GM18951 (cell line): ENCODE measurements at regions not wholly inside any gene's neighbourhood (a gene's known extent, or its start where the extent isn't known, plus 50 kb on each side); places are given as distances from the start of the nearest gene placed in this dataset.

Experiments
- POLR2A ChIP-seq: IDR thresholded peaks from 4 replicates; pipeline ENCODE4 v1.6.1; 2011; ENCODE audit warnings: mild to moderate bottlenecking; ENCODE audit not compliant: insufficient read length, insufficient read depth; ENCODE audit errors: extremely low read depth
- in situ Hi-C: fragments of 300-500 bp; cut with MboI; formaldehyde crosslinking; loops from one replicate; pipeline ENCODE4 v1.12.0; 2022; ENCODE audit warnings: low sequenced_read_pairs, mixed read lengths, inconsistent platforms; ENCODE audit not compliant: unreplicated experiment

DNA sequence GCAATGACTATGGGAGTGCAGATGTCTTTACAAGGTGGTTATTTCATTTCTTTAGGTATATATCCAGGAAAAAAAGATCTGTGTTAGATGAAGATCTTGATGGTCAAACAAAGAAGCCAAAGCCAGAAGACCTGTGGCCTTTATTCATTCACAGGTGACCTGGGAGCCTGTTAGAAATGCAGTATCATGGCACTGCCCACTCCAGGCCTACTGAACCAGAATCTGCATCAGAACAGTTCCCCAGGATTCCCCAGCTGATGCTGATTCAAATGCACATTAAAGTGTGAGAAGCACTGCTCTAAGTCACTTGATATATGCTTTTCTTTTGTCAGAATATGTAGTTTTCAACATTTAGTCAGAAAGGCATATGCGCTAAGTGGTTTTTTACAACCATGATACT, 251.1 kb downstream of the IPMK start:
- in situ Hi-C loops = no loop called here
- TF ChIP-seq POLR2A = no peak

DNA sequence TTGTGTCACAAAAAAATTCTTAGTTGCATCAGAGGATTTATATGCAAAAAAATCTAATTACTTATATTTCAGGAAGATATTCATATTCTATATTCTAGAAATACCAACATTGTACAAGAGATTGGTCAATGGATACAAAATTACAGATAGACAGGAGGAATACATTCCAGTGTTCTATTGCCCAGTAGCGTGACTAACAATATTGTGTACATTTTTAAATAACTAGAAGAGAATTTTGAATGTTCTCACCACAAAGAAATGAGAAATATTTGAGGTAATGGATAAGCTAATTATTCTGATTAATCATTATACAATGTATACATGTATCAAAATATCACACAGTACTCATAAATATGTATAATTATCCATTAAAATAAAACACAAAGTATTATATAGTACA, 253.3 kb downstream of the IPMK start:
- TF ChIP-seq POLR2A = no peak
- in situ Hi-C loops = no loop called here

GRCh38 chr10:58013406-58013805, 254.3 kb downstream of the IPMK start:
- TF ChIP-seq POLR2A = no peak
- in situ Hi-C loops = no loop called here

GRCh38 chr10:58010073-58010702, 257.5 kb downstream of the IPMK start:
- in situ Hi-C loops = no loop called here
- TF ChIP-seq POLR2A = no peak

GRCh38 chr10:58003945-58004344, 263.7 kb downstream of the IPMK start:
- no peak for TF ChIP-seq POLR2A
- in situ Hi-C loops = no loop called here

GRCh38 chr10:58001159-58001558, 266.5 kb downstream of the IPMK start:
- TF ChIP-seq POLR2A = no peak

GRCh38 chr10:57996536-57996935, 271.2 kb downstream of the IPMK start:
- in situ Hi-C loops = no loop called here
- no peak for TF ChIP-seq POLR2A

More at GRCh38 chr10:58001159-58001558, 266.5 kb downstream of the IPMK start:
- in situ Hi-C loops = no loop called here

GRCh38 chr10:57993302-57993701, 274.4 kb downstream of the IPMK start:
- no peak for TF ChIP-seq POLR2A
- in situ Hi-C loops = no loop called here

DNA sequence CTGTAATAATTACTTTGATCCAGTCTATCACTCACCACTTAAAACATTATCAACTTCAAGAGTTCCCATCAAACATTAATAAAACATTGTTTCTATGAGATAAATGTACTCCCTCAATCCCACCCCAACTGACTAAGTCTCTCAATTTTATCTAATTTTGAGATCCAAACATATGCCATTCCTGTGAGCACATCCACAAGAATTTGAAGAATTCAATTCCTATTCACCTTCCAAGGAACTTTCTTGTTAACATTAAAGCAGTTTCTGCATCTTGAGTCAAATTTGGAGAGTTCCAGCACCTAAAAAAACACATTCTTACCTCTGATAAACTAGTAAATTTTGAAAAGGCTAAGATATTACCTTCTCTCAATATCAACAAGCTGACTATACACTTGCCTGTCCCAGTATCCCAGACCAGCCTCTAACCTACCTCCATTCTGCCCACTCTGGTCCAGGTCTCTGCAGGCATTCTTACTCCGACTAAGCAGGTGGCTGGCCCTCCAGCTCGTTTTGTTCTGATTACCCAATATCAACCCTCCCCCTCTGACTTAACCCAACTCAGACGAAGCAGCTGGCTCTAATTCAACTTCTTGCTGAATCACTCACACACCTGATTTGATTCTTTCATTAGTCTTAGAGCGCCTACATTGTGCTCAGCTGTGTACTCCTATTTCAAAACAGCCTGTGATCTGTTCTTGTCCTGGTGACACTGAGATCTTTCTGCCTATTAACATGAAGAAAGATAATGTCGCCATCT, 275.2 kb downstream of the IPMK start:
- in situ Hi-C loops = no loop called here
- TF ChIP-seq POLR2A = no peak

DNA sequence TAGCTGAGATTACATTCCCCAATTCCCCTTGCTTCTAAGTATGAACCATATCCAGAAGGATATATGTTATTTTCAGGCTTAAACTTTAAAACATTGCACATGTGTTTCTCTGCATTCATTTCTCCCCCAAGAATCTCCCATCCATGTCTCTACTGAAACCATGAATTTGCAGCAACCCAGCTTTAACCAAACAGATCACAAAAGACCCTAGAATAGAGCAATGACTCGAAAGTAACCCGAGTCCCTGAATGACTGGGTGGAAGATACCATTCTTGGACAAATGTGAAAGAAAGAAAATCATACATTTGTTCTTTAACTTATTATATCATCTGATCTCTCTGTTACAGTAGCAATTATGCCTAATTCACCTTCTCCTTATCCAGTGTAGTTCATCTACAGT, 278.7 kb downstream of the IPMK start:
- in situ Hi-C loops = no loop called here
- TF ChIP-seq POLR2A = no peak

DNA sequence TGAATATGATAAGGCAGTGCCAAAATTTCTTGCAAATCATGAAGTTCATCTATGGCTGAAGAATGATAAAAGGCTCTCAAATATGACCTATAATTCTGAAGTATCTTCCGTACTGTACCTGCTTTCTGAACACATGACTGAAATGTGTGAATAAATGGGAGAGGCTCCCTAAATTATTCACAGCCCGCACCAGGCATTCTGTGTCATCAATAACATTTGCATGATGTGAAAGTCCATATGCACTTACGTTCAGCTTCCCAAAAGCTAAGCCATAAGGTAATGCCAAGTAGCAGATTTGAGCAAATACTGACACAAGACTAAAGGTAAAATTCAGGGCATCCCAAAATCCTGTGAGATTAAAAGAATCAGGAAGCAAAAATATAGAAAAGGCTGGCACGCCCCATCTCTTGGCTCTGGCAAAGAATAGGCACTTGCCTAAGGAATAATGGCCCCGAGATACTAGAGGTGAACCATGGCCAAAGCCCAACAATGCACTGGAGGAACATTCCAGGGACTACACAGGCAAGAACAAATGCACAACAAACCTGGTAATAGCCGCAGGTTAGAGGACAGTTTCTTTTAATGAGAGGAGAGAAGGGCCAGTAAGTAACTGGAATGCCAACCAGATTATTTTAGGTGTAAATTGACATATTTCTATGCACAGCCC, 280.5 kb downstream of the IPMK start:
- TF ChIP-seq POLR2A = no peak
- in situ Hi-C loops = no loop called here

DNA sequence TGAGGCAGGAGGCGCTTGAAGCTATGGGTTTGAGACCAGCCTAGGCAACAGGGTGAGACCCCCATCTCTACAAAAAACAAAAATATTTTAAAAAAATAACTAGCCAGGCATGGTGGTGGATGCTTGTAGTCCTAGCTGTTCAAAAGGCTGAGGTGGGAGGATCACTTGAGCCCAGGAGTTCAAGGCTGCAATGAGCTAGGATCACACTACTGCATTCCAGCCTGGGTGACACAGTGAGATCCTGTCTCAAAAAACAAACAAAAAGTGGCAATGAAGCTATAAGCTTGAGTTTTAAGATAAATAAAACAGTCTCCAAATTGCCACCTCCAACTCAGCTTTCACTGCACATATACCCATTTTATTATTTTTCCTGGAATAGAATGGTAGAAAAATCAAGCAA, 281.3 kb downstream of the IPMK start:
- in situ Hi-C loops = no loop called here
- TF ChIP-seq POLR2A = no peak

DNA sequence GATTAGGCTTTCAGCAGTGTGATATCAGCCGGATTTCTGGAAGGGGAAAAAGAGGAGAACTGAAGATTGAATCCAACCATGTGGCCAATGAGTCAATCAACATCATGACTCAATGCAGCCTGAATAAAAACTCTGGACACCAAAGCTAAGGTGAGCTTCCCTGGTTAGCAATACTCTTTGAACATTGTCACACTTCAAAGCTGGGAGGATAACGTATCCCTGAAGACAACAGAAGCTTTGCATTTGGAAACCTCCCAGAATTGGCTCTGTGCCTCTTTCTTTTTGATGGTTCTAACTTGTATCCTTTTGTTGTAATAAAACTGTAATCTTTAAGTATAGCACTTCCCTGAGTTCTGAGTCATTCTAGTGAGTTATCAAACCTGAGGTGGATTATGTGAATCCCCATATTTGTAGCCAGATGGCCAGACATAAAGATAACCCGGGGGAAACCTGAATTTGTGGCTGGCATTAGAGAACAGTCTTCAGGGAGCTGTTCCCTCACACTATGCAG, 284.4 kb downstream of the IPMK start:
- in situ Hi-C loops = no loop called here
- no peak for TF ChIP-seq POLR2A
